A549 (cell line): ENCODE measurements at regions not wholly inside any gene's neighbourhood (a gene's known extent, or its start where the extent isn't known, plus 50 kb on each side); places are given as distances from the start of the nearest gene placed in this dataset.

ENCODE experiments used
- CEBPB ChIP-seq, 2 experiments: fragments of >200 bp in 1 of 2; sonication (Bioruptor Twin) in 1 of 2; formaldehyde crosslinking in 1 of 2; IDR thresholded peaks; 2 replicates each; pipeline ENCODE4 v1.6.1; 2012 to 2016
- EP300 ChIP-seq, 2 experiments: fragments of >200 bp; sonication (Bioruptor Twin); formaldehyde crosslinking; IDR thresholded peaks; 2 replicates in 1 of 2; 3 replicates in 1 of 2; pipeline ENCODE4 v1.6.1; 2016 to 2017
- FOSL2 ChIP-seq, 2 experiments: fragments of 450-650 bp in 1 of 2; fragments of >200 bp in 1 of 2; sonication (Bioruptor Twin) in 1 of 2; formaldehyde crosslinking; IDR thresholded peaks; 2 replicates each; pipeline versions ENCODE4 v1.5.0 to v1.6.1; 2016 to 2020; ENCODE audit warnings: mild to moderate bottlenecking in 1 of 2, moderate library complexity in 1 of 2
- HDAC2 ChIP-seq: fragments of 200-600 bp; sonication (generic); IDR thresholded peaks from 2 replicates; pipeline ENCODE4 v1.6.1; 2016
- JUNB ChIP-seq: fragments of >200 bp; sonication (Bioruptor Twin); formaldehyde crosslinking; IDR thresholded peaks from 2 replicates; pipeline ENCODE4 v1.6.1; 2016
- MAZ ChIP-seq: fragments of 150-350 bp; IDR thresholded peaks from 2 replicates; pipeline ENCODE4 v1.6.1; 2014; ENCODE audit warnings: antibody characterized with exemption, low read depth, low read length, borderline replicate concordance
- REST ChIP-seq: fragments of 200-600 bp; sonication (generic); IDR thresholded peaks from 2 replicates; pipeline ENCODE4 v1.6.1; 2016; ENCODE audit warnings: antibody characterized with exemption, mild to moderate bottlenecking, moderate library complexity
- TF ChIP-seq, protein P1 (sequence below): fragments of >200 bp; sonication (Bioruptor Twin); formaldehyde crosslinking; IDR thresholded peaks from 3 replicates; pipeline ENCODE4 v1.5.1; 2016
- TF ChIP-seq, protein P2 (sequence below): IDR thresholded peaks from 2 replicates; pipeline ENCODE4 v1.6.1; 2012

DNA sequence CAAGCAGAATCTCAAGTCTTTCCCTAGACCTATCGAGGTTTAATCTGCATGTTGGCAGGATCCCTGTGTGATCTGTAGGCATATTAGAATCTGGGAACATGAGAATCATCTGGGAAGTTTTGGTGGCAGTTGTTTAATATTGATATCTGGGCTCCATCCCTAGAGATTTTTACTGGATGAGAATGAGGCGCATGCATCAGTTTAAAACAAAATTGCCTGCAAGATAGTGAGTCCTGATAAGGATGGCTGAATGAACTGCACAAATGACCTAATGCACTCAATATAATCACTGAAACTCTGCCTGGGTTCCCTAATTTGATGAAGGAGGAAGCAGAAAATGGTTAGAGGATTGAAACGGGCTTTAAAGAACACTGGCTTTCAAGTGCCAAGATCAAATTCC, 218.0 kb downstream of the FGFR2 start:
- no peak for TF ChIP-seq CEBPB (IDR thresholded peaks at IDR 0.05)
- no peak for TF ChIP-seq REST
- TF ChIP-seq, protein P1, sequence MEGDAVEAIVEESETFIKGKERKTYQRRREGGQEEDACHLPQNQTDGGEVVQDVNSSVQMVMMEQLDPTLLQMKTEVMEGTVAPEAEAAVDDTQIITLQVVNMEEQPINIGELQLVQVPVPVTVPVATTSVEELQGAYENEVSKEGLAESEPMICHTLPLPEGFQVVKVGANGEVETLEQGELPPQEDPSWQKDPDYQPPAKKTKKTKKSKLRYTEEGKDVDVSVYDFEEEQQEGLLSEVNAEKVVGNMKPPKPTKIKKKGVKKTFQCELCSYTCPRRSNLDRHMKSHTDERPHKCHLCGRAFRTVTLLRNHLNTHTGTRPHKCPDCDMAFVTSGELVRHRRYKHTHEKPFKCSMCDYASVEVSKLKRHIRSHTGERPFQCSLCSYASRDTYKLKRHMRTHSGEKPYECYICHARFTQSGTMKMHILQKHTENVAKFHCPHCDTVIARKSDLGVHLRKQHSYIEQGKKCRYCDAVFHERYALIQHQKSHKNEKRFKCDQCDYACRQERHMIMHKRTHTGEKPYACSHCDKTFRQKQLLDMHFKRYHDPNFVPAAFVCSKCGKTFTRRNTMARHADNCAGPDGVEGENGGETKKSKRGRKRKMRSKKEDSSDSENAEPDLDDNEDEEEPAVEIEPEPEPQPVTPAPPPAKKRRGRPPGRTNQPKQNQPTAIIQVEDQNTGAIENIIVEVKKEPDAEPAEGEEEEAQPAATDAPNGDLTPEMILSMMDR: no peak
- TF ChIP-seq FOSL2 (IDR thresholded peaks at IDR 0.05): no peak
- no peak for TF ChIP-seq FOSL2 (CRISPR knock-in tag; IDR thresholded peaks at IDR 0.05)
- TF ChIP-seq EP300 (IDR thresholded peaks at IDR 0.05): no peak
- no peak for TF ChIP-seq MAZ
- TF ChIP-seq JUNB: no peak
- no peak for TF ChIP-seq HDAC2
- TF ChIP-seq, protein P2, sequence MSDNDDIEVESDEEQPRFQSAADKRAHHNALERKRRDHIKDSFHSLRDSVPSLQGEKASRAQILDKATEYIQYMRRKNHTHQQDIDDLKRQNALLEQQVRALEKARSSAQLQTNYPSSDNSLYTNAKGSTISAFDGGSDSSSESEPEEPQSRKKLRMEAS: no peak
